ENCODE measurements at regions not wholly inside any gene's neighbourhood (a gene's known extent, or its start where the extent isn't known, plus 50 kb on each side); places are given as distances from the start of the nearest gene placed in this dataset.
A peak's percentile ranks its signal among the peaks of the same experiment; 100 is the strongest.

GRCh38 chrY:14139521-14139920 lies 83.5 kb downstream of the VCY1B start:
- DNase-seq = no peak

GRCh38 chrY:14145614-14146013 lies 89.6 kb downstream of the VCY1B start:
- DNase-seq = no peak

- no peak for DNase-seq
Measured at GRCh38 chrY:14182776-14183175, 126.7 kb downstream of the VCY1B start.

GRCh38 chrY:14222014-14222413 lies 166.0 kb downstream of the VCY1B start:
- DNase-seq = no peak

- DNase-seq = no peak
Measured at GRCh38 chrY:14231703-14232102, 175.7 kb downstream of the VCY1B start.

- no peak for DNase-seq
Measured at GRCh38 chrY:14235070-14235469, 179.0 kb downstream of the VCY1B start.

GRCh38 chrY:14238277-14238676 lies 182.2 kb downstream of the VCY1B start:
- no peak for DNase-seq

- no peak for DNase-seq
Measured at GRCh38 chrY:14246948-14247347, 190.9 kb downstream of the VCY1B start.

- DNase-seq = no peak
Measured at GRCh38 chrY:14248878-14249576, 193.0 kb downstream of the VCY1B start.

GRCh38 chrY:14255965-14256816 lies 200.2 kb downstream of the VCY1B start:
- no peak for DNase-seq

- no peak for DNase-seq
Measured at GRCh38 chrY:14256817-14257168, 200.8 kb downstream of the VCY1B start.

GRCh38 chrY:14277029-14277428 lies 221.0 kb downstream of the VCY1B start:
- DNase-seq = no peak

- DNase-seq = no peak
Measured at GRCh38 chrY:14290656-14291375, 233.5 kb upstream of the NLGN4Y start.

GRCh38 chrY:14292382-14292781 lies 231.9 kb upstream of the NLGN4Y start:
- no peak for DNase-seq

- DNase-seq = peak; percentile 9
Measured at GRCh38 chrY:14300775-14301174, 223.6 kb upstream of the NLGN4Y start.

GRCh38 chrY:14301552-14301951 lies 222.8 kb upstream of the NLGN4Y start:
- no peak for DNase-seq

- no peak for DNase-seq
Measured at GRCh38 chrY:14328677-14329345, 195.5 kb upstream of the NLGN4Y start.

- DNase-seq = no peak
Measured at GRCh38 chrY:14330362-14330761, 194.0 kb upstream of the NLGN4Y start.

- DNase-seq = no peak
Measured at GRCh38 chrY:14339524-14339923, 184.8 kb upstream of the NLGN4Y start.

- peak; percentile 81 for DNase-seq
Measured at GRCh38 chrY:14340459-14341143, 183.7 kb upstream of the NLGN4Y start.

GRCh38 chrY:14344648-14345333 lies 179.5 kb upstream of the NLGN4Y start:
- DNase-seq = peak; percentile 76

- no peak for DNase-seq
Measured at GRCh38 chrY:14351590-14351989, 172.7 kb upstream of the NLGN4Y start.

All from suppressor macrophage treated with lipopolysaccharide for 4 hours (primary cell).